Forelimb muscle (tissue), 1 donor: ENCODE measurements at regions not wholly inside any gene's neighbourhood (a gene's known extent, or its start where the extent isn't known, plus 50 kb on each side); places are given as distances from the start of the nearest gene placed in this dataset.
A peak's percentile ranks its signal among the peaks of the same experiment; 100 is the strongest.

ENCODE experiments used
- DNase-seq: peaks from one replicate; pipeline ENCODE4 v3.0.0-alpha.2; 2013; ENCODE audit warnings: low read depth

DNA sequence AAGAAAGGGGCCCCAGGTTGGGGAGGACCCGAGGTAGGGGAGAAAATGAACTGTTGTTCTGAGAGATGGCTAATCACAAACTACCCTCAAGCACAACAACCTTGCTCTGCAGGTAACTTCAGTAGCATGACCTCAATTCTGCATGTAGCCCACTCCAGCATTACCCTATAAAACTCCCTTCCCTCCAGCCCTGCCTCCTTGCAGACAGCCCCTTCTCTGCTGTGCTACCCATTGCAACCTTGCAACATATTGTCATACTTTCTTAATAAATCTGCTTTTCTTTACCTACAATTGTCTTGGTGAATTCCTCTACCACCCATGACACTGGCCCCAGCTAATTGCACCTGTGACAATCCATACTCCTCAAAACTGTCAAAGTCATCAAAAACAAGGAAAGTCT is 428.9 kb downstream of the MATN1 start:
- DNase-seq = no peak

DNA sequence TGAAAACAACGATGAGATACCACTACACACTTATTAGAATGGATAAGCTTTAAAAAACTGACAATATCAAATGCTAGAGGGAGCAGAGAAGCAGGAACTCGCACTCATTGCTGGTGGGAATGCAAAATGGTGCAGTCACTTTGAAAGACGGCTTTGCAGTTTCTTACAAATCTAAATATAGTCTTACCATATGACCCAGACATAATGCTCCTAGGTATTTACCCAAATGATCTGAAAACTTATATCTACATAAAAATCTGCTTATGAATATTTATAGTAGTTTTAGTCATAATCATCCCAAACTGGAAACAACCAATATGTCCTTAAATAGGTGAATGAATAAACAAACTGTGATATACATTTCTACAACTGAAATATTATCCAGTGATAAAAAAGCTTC is 430.9 kb downstream of the MATN1 start:
- DNase-seq = no peak

- DNase-seq = peak; percentile 22
These were observed 431.9 kb downstream of the MATN1 start for GRCh38 chr1:30291526-30291925.

- DNase-seq = no peak
These were observed 432.8 kb downstream of the MATN1 start for GRCh38 chr1:30290581-30290980.

DNA sequence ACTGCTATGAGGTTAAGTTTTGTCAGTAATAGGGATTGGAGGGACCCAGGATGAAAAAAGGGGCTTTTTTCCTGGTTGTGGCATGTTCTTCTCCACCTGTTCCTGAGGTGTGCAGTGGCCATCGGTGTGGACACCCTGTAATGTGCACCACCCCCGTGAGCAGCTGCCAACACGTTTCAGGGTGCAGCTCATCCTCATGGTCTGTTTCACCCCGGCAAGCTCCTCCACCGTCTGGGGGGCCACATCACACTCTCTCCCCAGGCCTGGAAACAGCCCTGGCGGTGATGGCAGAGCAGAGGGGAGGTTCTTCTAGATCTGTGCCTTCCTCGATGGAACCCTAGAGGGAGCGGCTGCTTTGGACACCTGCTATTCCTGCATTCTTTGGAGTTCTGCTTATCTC is 435.4 kb downstream of the MATN1 start:
- no peak for DNase-seq

- DNase-seq = no peak
These were observed 436.2 kb downstream of the MATN1 start for GRCh38 chr1:30286988-30287839.

DNA sequence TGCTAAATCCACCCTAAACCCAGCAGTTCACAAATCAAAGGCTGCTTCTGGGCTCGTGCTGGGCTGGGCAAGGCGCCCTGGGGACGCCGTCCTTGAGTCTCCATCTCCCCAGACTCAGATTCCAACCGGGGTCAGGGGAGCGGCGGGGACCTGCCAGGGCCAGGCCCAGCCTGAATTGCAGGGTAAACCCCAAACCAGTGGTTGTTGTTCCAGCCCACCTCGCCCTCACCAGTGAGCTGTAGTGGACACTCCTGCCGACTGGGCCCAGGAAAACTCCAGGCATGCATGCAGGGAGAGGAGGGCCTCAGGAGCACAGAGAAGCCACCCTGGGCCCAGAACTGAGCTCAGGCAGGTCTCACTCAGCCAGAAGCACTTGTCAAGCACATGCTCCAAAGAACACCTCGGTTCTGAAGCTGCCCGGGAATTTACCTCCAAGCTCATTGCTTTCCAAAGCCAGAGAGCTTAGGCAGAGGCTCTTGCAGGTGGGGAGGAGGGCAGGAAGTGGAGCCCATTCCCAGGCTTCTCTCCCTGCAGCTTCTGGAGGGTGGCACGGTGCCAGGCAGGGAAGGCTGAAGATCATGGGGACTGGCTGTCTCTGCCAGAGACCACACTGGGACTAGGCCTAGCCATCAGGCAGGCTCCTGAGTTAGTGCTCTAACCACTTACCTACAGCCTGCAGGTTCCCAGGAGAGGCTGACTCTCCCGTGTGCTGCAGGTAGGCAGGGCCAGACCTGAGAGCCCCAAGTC is 437.0 kb downstream of the MATN1 start:
- no peak for DNase-seq

DNA sequence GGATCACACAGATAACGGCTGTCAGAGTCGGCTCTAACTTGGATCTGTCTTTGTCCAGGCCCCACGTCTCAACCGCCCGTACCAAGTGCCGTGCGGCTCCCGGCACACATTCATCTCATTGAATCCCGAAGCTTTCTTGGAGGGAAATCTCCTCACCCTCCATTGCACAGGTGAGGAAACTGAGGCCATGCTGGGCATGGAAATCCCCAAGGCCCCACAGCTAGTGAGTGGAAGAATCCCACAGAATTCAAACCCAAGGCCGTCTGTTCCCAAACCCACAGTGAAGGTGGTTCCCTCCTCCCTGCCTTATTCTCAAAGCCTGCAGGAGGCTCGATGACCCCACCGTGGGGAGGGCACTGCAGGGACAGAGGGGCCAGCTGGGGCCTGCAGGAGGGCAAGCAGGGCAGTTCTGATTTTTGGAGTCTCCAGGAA is 437.9 kb downstream of the MATN1 start:
- no peak for DNase-seq

DNA sequence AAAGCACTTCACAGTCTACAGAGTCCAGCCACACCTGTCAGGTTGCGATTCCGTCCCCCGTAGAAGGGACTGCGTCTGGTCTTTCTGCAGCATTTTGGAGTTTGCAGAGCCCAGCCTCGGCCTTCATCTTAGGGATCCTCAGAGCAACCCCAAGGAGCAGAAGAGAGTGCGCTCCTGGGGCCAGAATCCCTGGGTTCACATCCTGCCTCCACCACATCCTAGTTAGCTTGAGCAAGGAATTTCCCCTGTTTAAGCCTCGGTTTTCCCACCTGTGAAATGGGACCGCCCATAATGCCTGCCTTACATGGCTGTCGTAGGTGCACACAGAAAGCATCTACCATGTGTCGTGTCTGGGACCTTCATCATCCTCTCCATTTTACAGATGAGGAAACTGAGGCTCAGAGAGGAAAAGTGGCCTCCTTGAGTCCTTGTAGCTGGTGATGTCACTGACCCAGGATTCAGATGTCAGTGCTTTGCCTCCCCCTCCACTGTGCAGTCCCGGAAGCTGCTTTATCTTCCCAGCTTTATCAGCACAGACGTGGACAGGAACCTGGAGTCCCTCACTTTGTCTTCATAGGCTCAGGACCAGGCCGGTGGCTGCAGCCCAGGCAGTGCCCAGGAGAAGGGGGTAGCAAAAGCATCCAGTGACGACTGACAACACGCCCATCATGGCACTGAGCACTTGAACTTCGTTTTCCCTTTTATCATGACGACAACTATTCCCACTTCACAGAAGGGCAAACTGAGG is 438.5 kb downstream of the MATN1 start:
- no peak for DNase-seq

DNA sequence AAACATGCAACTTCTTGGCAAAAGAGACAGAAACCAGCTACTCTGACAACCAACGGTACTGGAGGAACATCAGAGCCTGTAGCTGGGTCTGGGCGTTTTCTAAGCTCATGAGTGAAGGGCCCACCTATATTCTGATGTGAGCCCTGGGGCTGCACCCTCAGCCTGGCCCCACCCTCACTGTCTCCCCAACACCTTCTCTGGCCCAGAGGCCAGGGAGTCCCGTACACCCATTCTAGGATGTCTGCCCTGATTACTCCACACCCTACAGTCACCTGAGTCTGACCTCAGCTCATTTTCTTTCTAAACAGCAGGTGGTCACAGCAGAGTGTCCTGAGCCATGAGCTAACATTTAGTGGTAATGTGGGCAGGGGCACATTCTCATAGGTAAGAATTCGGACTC is 439.2 kb downstream of the MATN1 start:
- DNase-seq = no peak

DNA sequence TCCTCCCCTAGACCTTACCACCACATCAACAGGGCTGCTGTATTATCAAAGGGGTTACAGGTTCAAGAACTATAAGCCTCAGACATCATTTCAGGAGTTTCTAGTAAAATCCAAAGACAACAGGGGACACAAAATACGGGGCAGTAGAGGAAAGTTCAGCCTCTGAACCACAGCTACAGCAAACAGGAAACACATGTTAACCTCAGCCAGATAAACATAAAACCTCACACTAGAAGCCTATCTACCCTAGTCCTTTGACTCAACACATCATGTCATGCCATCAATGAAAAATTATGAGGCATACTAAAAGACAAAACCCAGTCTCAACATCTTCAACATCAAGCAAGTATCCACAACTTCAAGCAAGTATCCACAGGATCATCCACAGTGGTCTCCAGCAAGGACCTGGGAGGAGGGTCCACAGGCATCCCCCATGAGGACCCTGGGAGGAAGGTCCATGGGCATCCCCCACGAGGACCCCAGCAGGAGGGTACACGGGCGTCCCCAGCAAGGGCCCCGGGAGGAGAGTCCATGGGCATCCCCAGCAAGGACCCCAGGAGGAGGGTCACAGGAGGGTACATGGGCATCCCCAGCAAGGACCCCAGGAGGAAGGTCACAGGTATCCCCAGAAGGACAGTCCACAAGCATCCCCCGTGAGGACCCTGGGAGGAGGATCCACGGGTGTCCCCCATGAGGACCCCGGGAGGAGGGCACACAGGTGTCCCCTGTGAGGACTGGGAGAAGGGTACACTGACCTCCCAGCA is 440.0 kb downstream of the MATN1 start:
- no peak for DNase-seq

DNA sequence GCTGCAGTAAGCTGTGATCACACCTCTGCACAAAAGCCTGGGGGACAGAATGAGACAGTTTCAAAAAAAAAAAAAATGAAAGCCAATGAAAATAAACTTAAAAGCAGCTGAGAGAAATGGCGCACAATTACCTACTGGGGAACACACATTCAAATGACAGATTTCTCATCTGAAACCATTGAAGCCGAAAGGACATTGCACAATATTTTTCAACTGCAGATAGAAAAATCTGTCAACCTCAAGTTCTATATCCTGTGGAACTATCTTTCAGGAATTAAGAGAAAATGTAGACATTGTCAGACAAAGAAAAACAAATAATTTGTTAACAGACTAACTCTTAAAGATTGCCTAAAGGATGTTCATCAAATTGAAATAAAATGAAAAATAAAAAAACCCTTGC is 442.8 kb downstream of the MATN1 start:
- no peak for DNase-seq

- no peak for DNase-seq
These were observed 445.5 kb downstream of the MATN1 start for GRCh38 chr1:30277911-30278310.

GRCh38 chr1:30277415-30277814 is 446.0 kb downstream of the MATN1 start:
- no peak for DNase-seq

- DNase-seq = no peak
These were observed 447.2 kb downstream of the MATN1 start for GRCh38 chr1:30275926-30276764.

- no peak for DNase-seq
These were observed 448.3 kb downstream of the MATN1 start for GRCh38 chr1:30274976-30275621.

DNA sequence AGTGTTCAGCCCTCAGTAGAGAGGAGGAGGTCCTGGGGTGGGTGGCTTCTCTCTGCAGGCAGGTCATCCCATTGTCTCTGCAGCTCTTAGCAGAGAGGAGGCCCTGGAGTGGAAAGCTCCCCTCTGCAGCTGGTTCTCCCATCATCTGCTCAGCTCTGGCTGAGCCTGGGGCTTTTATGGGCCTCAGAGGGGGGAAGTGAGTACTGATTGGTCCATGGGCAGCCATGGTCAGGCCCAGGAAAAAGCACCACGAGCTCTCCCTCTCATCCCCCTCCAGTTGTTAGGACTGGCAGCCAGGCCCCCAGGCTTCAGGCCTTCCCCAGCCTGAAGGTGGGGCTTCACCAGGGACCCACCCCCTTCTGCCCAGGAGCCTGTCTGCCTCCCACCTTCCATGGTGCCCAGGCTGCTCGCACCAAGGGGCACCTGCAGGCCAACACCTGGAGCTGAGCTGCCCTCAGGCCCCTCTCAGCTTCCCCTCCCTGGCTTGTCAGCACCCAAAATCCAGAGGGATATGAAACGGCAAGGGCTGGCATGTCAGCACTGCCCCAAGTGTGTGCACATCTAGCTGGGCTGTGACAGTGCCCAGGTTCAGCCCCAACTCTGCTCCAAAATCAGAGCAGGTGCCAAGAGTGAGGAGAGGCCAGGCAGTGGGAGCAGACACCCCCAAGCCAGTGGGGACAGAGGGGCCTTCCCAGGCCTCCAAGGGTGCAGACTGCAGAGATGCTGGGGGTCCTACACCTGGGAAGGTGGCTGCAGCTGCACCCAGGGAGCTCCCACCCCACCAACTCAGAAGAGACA is 449.0 kb downstream of the MATN1 start:
- DNase-seq = no peak

DNA sequence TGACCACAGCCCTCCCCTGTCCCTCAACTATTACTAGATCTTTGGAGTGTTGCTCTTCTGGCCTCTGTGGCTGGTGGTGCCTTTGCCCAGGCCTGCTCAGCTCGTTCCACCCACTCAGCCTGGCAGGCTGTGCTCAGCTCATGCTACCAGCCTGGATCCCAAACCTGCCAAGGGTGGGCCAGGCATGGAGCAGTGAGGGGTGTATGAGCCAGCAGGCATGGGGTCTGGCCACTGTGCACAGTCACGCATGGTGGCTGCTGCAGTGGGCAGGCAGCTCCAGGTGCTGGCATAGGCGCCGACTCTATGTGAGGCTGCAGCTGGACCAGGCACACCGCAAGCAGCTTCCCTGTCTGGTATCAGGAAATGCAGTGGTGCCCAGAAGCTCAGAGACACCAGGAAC is 449.9 kb downstream of the MATN1 start:
- no peak for DNase-seq

DNA sequence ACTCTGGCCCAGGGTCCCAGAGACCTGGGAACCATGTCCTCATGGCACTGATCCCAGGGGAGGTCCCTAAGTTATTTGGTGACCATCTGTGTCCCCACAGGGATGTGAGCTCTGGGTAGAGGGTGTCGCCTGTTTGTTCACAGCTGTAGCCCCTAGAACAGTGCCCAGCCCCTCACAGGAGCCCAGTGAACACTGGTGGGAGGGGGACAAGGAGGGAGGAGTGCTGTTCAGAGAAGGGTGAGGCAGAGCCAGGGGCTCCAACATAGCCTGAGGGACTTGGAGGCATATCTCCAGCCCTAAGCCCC is 450.4 kb downstream of the MATN1 start:
- no peak for DNase-seq
